ENCODE measurements at regions not wholly inside any gene's neighbourhood (a gene's known extent, or its start where the extent isn't known, plus 50 kb on each side); places are given as distances from the start of the nearest gene placed in this dataset.

DNA sequence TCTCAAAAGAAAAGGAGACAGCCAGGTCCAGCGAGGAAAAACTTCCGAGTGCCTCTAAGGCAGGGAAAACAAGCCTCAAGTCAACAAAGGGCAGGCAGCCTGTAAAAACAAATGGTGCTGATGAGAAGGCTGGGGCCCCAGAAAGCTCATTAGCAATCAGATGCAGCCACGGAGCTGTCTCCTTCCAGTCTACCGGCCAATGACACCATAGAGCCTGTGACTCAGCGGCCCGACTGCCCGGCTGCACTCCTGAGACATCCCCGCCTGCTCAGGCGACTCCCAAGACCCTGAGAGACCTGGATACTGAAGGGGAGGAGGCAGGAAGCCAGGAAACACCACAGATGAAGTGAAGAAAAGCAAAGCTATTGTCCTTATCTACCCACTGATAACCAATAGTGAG, 120.1 kb upstream of the HDDC2 start:
- TF ChIP-seq, protein P1, sequence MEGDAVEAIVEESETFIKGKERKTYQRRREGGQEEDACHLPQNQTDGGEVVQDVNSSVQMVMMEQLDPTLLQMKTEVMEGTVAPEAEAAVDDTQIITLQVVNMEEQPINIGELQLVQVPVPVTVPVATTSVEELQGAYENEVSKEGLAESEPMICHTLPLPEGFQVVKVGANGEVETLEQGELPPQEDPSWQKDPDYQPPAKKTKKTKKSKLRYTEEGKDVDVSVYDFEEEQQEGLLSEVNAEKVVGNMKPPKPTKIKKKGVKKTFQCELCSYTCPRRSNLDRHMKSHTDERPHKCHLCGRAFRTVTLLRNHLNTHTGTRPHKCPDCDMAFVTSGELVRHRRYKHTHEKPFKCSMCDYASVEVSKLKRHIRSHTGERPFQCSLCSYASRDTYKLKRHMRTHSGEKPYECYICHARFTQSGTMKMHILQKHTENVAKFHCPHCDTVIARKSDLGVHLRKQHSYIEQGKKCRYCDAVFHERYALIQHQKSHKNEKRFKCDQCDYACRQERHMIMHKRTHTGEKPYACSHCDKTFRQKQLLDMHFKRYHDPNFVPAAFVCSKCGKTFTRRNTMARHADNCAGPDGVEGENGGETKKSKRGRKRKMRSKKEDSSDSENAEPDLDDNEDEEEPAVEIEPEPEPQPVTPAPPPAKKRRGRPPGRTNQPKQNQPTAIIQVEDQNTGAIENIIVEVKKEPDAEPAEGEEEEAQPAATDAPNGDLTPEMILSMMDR (IDR thresholded peaks at IDR 0.05), result no peak
- TF ChIP-seq SIN3A (IDR thresholded peaks at IDR 0.05; ENCODE audit: borderline replicate concordance, insufficient read depth, low read depth, low read length) (no peak), TCF7L2 (IDR thresholded peaks at IDR 0.05; ENCODE audit: low read depth, low read length) (no peak), POLR2AphosphoS5 (IDR thresholded peaks at IDR 0.05; ENCODE audit: low read depth, low read length) (no peak)
